Vagina (tissue), 2 donors: ENCODE measurements at regions not wholly inside any gene's neighbourhood (a gene's known extent, or its start where the extent isn't known, plus 50 kb on each side); places are given as distances from the start of the nearest gene placed in this dataset.

Experiments
- CTCF ChIP-seq, 3 experiments: fragments of 450-650 bp in 2 of 3; fragments of 200-600 bp in 1 of 3; sonication (generic) in 1 of 3; IDR thresholded peaks; one replicate each; pipeline ENCODE4 v1.5.1; 2017 to 2019; ENCODE audit warnings: antibody characterized with exemption in 3 of 3, mild to moderate bottlenecking in 2 of 3, moderate library complexity in 2 of 3
- POLR2AphosphoS5 ChIP-seq, 2 donors: sonication (generic); formaldehyde crosslinking; IDR thresholded peaks; one replicate each; pipeline ENCODE4 v1.9.0; 2017; ENCODE audit warnings: antibody characterized with exemption in 2 of 2, mild to moderate bottlenecking in 2 of 2, low read depth in 1 of 2; ENCODE audit not compliant: insufficient read depth in 1 of 2

- TF ChIP-seq CTCF (IDR thresholded peaks at IDR 0.05) (no peak), POLR2AphosphoS5 (IDR thresholded peaks at IDR 0.05; ENCODE audit: insufficient read depth in 1 of 2, low read depth in 1 of 2) (no peak)
These were observed 55.3 kb upstream of the ALDH1B1 start for GRCh38 chr9:38337181-38337580.
